CD4-positive, alpha-beta T cell treated with Interleukin-4 for 4 hours (primary cell): ENCODE measurements at regions not wholly inside any gene's neighbourhood (a gene's known extent, or its start where the extent isn't known, plus 50 kb on each side); places are given as distances from the start of the nearest gene placed in this dataset.
"Not testable (repeated sequence)": the region's sequence is repeated elsewhere in the genome, so short reads cannot be mapped to it uniquely, and the experiment has no call there.

Source experiments
- DNase-seq: peaks from one replicate; pipeline ENCODE4 v3.0.0-alpha.2; 2020

DNA sequence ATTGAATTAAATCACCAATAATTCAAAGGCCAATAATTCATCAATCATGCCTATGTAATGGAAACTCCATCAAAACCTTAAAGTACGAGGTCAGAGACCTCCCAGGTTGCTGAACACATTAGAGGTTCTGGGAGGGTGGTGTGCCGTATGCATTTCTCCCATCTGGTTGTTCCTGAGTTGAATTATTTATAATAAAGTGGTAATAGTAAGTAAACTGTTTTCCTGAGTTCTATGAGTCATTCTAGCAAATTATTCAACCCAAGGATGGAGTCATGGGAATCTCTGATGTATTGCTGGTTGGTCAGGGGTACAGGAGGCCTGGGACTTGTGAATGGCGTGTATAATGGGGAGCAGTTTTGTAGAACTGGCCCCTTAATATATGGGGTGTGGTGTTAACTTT is 191.7 kb downstream of the CARTPT start:
- DNase-seq: no peak

DNA sequence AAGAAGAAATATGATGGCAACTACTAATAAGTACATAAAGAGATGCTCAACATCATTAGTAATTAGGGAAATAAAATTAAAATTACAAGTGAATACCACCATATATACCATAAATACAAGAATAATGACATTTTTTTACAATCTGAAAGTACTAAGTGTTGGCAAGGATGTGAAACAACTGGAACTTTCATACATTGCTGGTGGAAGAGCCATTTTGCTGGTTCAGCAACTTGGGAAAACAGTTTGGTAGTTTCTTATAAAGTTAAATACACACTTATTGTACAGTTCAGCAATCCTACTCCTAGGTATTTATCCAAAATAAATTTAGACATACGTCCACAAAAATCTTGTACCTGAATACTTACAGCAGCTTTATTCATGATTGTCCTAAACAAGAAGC is 192.9 kb downstream of the CARTPT start:
- no peak for DNase-seq

DNA sequence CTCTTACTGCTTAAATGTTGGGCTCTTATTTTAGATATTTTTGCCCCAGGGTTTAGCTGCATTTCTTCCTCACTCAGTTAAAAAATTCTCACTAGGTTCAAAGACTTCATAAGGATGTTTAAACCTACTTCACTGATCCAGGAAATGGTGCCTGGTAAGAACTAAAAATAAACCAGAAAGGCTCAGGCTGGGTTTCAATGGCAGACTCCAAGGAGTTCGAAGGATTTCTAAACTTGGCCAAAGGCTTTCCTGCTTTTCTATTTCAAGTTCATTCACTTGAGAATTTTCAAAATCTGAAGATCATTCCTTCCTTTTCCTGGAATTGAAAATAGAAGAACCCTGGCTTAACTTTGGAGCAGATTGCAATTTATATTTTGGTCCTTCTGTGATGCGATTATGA is 193.0 kb upstream of the MAP1B start:
- no peak for DNase-seq

DNA sequence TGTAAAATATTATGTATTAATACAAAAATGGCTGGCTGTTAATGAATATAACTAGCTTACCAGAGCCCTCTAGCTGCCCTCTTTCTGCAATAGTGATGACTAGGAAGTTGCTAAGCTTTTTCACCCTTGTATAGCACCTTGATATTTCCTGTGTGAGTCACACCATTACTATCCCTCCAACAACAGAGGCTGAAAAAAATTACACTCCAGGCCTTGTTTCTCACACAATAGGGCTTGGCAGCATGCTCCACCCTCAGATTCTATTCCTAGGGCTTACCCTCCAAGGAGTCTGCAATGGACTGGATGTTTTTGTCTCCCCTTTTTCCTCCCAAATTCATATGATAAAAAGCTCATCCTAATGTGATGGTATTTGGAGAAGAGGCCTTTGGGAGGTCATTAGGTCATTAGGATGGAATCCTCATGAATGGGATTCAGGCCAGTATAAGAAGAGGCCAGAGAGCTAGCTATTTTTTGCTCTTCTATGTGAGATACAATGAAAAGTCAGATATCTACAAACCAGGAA is 184.6 kb upstream of the MAP1B start:
- no peak for DNase-seq

DNA sequence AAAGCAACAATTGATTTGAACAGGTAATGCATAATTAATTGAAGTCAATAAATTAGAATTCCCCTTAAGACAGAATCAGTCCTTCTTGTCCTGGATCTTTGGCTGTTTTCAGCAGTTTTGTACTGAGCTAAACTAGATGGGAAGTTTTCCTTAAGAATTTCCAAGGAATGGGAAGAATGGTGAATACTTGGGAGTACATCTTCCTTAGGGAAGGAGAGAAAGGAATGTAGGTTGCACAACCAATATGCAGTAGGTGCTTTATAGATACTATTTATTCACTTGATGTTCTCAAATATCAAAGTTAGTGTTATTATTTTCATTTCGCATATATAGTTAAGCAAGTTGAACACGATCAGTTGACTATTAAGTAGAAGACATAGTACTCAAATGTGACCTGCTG is 183.5 kb upstream of the MAP1B start:
- DNase-seq: no peak

DNA sequence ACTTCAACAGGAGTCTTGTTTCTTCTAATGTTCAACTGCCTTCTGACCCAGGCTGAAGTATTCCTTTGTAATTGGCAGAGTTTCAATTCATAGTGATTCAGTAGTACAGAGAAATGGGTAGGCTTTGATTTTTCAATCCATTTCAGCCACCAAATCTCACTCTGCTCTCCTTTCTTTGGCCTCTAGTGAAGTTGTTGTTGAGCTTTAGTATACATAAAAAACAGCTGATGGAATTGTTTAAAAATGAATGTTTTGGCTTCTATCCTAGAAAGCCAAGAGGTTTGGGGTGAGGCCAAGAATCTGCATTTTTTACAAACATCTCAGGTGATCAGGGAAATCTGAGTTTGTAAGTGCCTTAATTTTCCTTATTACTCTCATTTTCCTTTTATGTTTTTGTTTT is 182.9 kb upstream of the MAP1B start:
- no peak for DNase-seq

DNA sequence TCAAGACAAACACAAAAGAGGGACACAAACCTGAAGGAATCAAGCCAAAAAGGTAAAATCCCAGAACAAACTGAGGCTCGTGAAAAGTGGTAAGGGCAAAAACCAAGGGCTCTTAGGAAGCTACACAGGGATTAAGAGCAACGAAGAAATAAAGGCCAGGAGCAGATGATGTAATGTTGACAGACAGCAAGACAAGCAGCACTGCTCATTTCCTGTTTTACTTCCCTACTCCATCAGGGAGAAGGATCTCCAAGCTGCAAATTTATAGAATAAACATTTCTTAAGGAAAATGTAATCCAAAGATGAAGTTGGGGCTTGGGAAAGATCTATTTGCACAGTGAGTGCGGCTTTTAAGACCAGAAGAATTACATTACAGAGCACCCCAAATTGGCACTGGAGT is 182.3 kb upstream of the MAP1B start:
- DNase-seq: no peak

DNA sequence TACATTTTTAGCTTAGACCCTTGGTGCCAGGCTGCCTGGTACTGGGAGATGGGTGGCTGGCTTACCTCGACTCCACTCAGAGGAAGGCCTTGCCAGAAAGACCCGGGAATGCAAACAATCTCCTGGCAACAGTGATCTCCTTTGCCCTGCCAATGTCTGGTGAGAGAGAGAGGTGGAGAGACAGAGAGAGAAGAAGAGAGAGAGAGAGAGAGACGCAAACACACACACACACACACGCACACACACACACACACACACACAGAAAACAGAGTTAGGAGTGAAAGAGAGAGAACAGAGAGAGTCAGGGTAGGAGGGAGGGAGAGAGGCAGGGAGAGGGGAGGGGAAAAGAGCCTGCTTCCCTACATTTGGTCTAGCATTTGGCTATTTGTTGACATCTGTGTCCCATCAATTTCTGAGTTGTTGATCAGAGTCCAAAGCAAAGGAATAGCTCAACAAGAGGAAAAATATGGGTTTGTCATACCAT is 181.6 kb upstream of the MAP1B start:
- DNase-seq: no peak

DNA sequence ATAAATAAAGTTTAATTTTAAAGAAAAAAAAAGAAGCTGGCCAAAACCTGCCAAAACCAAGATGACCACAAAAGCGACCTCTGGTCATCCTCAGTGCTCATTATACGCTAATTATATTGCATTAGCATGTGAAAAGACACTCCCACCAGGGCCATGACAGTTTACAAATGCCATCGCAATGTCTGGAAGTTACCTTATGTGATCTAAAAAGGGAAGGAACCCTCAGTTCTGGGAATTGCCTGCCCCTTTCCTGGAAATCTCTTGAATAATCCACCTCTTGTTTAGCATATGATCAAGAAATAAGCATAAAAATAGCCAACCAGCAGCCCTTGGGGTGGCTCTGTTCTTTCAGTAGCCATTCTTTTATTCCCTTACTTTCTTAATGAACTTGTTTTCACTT is 178.3 kb upstream of the MAP1B start:
- no peak for DNase-seq

DNA sequence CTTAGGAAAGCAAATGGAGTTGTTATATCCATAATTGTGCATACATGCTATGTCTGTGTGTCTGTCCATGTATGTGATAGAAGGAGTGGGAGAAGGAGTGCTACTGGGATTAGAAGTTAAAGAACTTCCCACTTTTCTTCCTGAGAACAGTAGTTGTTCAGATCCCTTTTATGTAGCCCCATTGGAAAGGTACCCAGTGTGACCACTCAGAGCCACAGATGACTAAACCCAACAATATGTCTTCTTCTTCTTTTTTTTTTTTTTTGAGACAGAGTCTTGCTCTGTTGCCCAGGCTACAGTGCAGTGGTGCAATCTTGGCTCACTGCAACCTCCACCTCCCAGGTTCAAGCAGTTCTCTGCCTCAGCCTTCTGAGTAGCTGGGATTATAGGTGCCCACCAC is 176.7 kb upstream of the MAP1B start:
- not testable (repeated sequence) for DNase-seq

DNA sequence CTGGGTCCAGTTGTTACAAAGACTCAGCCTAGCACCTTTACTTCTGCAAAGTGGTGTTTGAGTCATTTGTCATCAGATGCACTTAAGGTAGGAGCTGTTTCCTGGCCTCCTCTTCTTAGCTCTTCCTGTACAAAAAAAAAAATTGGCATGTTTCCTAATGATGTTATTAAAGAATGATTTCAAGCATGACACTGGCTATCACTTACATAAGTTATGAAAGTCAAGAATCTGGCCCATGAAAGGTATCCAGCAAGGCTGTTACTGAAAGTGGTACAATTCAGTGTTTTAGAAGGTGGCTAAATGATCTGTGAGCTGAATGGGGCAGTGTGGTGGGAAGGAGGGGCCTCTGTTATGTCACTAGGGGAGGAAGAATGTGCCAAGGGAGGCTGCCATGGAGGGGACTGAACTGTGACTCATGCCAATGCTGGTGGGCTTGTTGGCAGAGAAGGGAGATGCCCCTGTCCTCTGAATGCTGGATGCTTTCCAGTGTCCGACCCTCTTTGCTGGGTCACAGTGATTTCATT is 175.1 kb upstream of the MAP1B start:
- no peak for DNase-seq

DNA sequence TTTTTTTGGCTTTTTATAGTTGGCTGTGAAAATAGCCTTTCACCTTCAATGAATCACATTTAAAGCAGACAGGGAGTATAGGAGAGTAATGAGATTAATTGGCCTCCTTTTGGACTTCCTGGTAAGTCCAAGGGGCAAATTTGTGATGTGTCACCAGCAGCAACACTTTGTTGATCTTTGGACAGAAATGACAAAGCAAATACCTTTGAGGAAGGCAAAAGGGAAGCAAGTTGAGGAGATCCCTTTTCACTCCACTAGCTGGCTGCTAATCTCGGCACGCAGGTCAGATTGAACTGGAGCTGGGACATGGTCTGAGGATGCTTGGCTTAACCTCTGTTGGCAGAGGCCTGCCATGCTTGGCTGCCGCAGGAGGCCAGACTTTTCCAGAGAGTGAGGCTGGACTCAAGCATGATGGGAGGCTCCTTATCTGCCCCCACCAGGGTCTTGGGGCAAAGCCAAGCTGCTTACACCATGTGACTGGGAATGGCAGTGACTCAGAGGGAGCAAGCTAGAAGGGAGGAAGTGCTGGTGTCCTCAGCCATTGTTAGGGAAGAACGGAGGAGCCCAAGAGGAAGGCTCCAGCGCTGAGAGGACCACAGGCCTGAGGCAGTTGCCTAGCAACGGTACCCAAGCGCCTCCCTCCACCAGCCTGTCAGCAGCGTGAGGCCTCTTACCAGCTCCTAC is 174.5 kb upstream of the MAP1B start:
- no peak for DNase-seq

DNA sequence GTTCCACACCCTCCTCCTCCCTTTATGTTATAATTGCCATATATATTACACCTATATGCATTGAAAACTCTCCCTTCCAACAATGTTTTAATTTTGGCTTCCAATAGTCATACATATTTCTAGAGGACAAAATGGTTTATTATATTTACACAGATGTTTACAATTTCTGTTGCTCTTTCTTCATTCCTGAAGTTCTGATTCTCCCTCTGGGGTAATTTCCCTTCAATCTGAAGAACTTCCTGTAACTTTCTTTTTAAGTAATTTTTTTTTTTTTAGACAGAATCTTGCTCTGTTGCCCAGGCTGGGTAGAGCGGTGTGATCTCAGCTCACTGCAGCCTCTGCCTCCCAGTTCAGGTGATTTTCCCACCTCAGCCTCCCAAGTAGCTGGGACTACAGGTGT is 173.0 kb upstream of the MAP1B start:
- no peak for DNase-seq

DNA sequence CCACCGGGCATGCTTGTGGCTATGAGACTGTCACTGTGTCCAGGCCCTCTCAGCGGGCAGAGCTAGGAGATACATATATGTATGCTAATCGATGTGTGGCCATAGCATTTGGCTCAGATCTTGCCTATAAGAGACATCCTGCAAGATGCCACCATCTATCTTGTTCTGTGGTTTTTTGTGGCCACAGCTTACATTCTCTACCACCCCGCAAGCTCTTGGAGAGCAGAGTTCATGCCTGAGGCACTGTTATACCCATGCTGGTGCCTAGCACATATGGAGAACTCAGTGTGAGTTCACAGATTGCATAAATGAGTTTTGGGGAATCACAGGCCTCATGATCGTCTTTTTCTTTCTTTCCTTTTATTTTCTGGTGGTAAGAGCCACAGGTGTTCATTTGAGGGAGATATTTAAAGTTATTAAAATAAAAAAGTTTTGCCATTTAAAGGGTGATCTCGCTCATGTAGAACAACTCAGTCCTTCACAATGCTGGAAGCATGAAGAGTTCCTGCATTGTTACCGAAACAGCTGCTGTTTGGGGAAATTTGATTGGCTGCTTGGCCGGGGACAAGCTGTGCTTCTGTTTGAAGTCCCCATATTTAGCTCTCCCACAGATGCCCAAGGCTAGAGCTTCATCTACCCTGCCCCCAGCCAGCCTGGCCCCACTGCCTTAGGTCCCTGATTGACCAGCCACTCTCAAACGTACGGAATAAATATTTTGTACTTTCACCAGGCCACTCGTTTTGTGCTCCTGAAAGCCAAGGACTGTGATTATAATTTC is 169.2 kb upstream of the MAP1B start:
- DNase-seq: no peak

DNA sequence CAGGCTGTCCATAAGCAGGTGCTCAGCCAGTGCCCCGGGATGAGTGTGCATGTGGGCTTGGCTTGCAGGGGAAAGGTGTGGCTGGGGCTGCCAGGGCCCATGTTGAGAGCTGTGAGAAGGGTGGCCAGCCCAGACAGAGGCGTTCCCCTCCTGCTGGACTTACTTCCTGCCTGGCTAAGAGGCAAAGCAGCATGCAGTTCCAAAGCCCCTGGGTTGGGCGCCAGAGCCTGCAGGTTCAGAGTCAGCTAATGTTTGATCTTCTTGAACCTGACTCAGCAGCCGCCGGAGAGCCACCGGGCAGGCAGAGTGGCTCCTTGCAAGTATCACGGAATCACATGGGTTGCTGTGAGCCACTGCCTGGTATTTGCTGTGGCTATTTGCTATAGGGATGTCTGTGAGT is 168.4 kb upstream of the MAP1B start:
- no peak for DNase-seq

DNA sequence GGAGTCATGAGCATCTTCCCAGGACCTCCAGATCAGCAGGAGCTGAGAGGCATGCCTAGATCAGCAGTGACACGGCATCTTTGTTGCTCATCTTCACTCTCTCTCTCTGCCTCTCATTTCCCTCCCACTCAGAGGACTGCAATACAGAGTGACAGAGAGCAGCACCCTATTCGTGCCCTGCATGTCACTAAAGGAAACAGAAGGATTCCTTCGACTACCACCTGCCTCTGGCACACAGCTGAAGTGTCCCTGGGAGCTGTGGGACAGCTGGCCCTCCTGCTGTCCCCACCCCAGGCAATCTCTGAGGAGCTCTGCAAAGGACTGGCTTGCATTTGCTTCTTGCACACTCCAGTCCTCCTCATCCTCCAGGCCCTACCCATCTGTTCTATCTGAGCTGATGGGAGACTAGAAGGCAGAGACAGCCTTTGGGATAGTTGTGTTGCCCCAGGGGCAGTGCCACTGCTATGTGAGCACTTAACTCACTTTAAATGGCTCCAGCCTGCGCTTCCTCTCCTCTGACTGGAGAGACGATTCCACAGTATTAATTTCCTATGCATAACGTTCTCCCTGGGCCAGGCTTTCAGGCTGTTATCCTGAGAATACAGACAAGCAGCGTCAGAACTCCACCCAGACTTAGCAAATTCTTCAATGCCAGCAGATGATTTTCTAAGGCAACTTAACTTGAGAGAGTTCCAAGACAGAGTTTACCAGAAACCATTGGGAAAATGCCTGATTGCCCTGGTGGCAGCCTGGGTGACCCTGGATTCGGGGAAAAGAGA is 167.6 kb upstream of the MAP1B start:
- DNase-seq: no peak

DNA sequence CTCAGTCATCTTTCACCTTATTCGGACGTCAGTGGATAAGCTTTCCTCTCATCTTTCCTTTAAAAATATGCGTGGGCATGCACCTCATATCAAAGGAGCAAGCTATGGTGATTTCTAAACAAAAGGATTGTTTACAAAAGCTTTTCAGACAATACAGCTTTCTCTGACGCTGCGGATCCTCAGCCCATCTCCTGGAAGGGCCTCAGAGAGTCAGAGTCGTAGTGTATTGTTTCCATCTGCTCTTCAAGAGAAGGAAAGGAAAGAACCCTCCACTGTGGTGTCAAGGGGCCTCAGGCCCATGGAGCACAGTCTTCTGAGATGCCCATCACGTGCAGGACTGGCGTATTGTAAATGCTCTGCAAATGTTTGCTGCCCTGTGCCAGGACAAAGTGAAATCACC is 163.4 kb upstream of the MAP1B start:
- DNase-seq: no peak

DNA sequence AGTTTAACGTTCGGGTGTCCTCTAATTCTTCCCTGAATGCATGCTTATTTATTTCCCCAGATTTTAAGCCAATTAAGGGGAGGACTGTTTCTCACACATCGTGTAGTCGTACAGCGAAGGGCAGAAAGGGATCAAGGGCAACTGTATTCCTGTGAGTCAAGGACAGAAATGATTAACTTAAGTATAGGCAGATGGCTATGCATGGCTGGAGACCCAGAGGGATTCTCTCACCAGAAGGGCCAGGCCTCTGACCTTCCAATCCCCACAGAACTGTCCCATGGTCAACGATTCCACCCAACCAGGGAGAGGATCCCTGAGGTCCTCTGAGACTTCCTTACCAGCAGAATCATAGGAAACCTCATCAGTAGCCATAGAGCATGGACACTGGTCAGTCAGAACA is 161.8 kb upstream of the MAP1B start:
- DNase-seq: no peak

DNA sequence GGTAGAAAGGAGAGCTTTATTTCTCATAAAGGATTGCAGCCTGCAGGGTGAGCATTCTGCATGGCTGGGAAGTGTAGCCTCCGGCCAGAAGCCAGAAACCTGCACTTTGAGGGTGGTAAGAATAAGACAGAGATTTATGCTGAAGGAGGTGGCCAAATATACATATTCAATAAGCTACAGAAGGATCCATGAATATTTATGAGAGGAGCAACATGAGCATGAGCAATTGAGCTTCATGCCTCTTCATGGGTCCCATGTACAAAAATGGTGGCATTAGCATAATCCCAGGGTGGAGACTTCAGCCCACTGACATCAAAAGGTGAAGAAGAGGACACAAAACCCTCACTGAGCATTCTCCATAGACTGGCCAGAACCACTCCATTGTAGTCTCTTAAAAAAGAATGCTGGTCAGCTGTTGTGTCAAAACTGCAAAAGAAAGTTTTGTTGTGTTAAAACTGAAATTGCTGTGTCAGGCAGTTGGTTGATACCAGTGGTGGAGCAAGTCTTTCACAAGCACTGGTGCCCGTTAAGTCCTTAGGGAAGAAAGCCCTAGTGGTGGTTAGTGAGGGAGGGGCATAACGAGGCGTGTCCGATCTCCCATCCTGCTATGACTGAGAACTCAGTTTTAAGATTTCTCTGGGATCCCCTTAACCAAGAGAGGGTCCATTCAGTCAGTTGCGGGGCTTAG is 160.8 kb upstream of the MAP1B start:
- DNase-seq: no peak

DNA sequence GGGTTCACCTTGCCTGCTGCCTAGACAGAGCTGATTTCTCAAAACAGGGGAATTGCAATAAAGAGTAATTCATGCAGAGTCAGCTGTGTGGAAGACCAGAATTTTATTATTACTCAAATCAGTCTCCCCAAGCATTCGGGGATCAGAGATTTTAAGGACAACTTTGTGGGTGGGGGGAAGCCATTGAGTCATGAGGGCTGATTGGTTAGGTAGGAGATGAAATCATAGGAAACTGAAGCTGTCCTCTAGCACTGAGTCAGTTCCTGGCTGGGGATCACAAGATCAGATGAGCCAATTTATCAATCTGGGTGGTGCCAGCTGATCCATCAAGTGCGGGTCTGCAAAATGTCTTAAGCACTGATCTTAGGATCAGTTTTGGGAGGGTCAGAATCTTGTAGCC is 159.1 kb upstream of the MAP1B start:
- no peak for DNase-seq

DNA sequence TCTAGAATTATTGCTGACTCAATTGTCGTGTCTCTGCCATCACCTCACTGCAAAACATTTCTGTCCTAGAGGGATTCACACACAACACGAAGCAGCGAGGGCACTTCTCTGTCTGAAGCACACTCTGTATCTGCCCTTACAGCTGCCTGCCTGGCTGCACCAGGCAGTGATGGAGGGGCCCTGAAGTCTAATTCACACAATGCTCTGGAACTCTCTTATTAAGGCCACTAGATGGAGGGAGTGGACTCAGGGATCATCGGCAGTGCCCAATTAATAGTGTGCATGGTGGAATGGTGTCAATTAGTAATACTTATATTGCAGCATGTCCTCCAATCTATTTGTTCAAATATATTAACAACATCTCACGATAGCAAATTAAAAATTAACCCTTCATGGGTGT is 157.5 kb upstream of the MAP1B start:
- DNase-seq: no peak

DNA sequence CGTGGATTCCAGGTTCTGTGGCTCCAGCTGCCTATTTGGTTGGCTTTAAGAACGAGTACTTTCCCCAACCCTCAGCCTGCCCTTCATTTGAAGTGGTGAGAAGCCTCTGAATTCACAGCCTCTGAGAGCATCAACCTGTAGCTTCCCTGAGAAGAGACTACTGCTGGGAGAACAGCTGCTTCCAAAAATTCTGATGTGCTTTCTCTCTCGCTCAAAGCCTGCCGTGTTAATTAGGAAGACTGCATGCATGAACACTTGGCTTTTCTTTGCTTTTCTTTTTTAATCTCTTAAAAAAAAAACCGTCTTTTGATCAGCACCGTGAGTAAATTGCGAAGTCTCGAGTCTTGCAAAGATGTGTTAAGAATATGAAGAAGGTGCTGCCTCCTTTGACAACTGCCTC is 153.4 kb upstream of the MAP1B start:
- no peak for DNase-seq

DNA sequence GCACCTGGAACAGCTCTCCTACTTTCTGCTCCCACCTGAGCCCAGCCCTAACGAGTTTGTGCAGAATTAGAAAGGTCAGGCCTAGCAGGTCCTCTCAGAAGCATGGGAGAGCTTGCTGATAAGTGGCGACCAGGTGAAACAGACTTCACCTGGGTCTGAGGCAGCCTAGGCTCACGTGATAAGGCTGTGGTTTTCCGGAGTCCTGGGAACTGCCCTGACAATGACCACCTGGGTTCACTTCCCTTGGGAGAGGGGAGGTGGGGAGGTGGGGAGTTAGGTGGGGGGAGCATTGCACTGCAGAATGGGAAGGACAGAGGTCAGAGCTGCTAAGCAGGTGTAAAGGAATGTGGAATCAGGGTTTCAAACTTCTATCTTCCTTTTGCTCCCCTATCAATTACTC is 152.9 kb upstream of the MAP1B start:
- no peak for DNase-seq
